ENCODE measurements at regions not wholly inside any gene's neighbourhood (a gene's known extent, or its start where the extent isn't known, plus 50 kb on each side); places are given as distances from the start of the nearest gene placed in this dataset.
"Not testable (repeated sequence)": the region's sequence is repeated elsewhere in the genome, so short reads cannot be mapped to it uniquely, and the experiment has no call there.

GRCh38 chr10:56104487-56104886, 256.6 kb downstream of the ZWINT start:
- DNase-seq: no peak

- DNase-seq: no peak
Measured at GRCh38 chr10:56096226-56096517, 264.9 kb downstream of the ZWINT start.

- DNase-seq: no peak
Measured at GRCh38 chr10:56095506-56096225, 265.4 kb downstream of the ZWINT start.

- DNase-seq: not testable (repeated sequence)
Measured at GRCh38 chr10:56093645-56094044, 267.4 kb downstream of the ZWINT start.

- no peak for DNase-seq
Measured at GRCh38 chr10:56091872-56092271, 269.2 kb downstream of the ZWINT start.

- no peak for DNase-seq
Measured at GRCh38 chr10:56090914-56091540, 270.0 kb downstream of the ZWINT start.

- no peak for DNase-seq
Measured at GRCh38 chr10:56085406-56086122, 275.5 kb downstream of the ZWINT start.

- DNase-seq: no peak
Measured at GRCh38 chr10:56082169-56082568, 278.9 kb downstream of the ZWINT start.

GRCh38 chr10:56068473-56069263, 292.4 kb downstream of the ZWINT start:
- DNase-seq: no peak

- no peak for DNase-seq
Measured at GRCh38 chr10:56068040-56068439, 293.0 kb downstream of the ZWINT start.

GRCh38 chr10:56063642-56064041, 297.4 kb downstream of the ZWINT start:
- DNase-seq: no peak

- no peak for DNase-seq
Measured at GRCh38 chr10:56057860-56058259, 303.2 kb downstream of the ZWINT start.

- DNase-seq: no peak
Measured at GRCh38 chr10:56035489-56035888, 325.6 kb downstream of the ZWINT start.

- DNase-seq: peak; percentile 38
Measured at GRCh38 chr10:56028298-56029132, 332.5 kb downstream of the ZWINT start.

GRCh38 chr10:56012101-56012500, 349.0 kb downstream of the ZWINT start:
- DNase-seq: no peak

GRCh38 chr10:56003555-56003954, 357.5 kb downstream of the ZWINT start:
- DNase-seq: no peak

- no peak for DNase-seq
Measured at GRCh38 chr10:55989188-55989587, 371.9 kb downstream of the ZWINT start.

GRCh38 chr10:55979203-55979602, 381.9 kb downstream of the ZWINT start:
- no peak for DNase-seq

GRCh38 chr10:55966101-55966500, 395.0 kb downstream of the ZWINT start:
- DNase-seq: no peak

- no peak for DNase-seq
Measured at GRCh38 chr10:55943403-55943802, 417.7 kb downstream of the ZWINT start.

GRCh38 chr10:55929291-55929690, 431.8 kb downstream of the ZWINT start:
- DNase-seq: no peak
